HG02678 (cell line): ENCODE measurements at regions not wholly inside any gene's neighbourhood (a gene's known extent, or its start where the extent isn't known, plus 50 kb on each side); places are given as distances from the start of the nearest gene placed in this dataset.
"Not testable (repeated sequence)": the region's sequence is repeated elsewhere in the genome, so short reads cannot be mapped to it uniquely, and the experiment has no call there.

Experiments
- ATAC-seq: cut with Tn5 transposase; IDR thresholded peaks from one replicate; pipeline ENCODE4 v1.9.1; 2021; ENCODE audit warnings: mild to moderate bottlenecking, moderate library complexity; ENCODE audit not compliant: unreplicated experiment

DNA sequence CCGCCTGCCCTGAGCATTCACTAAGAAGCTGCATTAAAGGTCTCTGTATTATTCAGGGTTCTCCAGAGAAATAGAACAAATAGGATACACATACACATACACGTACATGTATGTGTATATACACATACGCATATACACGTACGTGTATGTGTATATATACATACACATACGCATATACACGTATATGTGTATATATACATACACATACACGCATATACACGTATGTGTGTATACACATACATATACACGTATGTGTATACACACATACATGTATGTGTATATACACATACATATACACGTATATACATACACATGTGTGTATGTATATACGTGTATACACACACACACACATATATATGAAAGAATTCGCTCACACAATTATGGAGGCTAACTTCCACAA, 108.9 kb upstream of the BARHL2 start:
- ATAC-seq = no peak

DNA sequence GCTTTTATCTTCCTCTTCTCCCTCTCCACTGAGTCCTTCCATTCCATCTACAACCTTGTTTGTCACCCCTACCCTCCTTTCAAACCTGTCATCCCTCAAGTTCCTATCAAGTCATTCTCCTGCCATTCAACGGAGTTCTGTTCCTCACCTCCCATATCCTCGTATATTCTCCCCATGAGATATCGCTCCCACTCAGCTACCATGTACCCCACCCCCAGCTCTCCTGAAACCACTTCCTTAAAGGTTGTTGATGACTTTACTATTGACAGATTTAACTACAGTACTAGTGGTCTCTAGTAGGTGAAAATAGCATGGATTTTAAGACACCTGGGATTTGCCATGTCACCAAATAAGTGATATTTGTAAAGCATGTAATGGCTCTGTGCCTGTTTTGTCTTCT, 107.4 kb upstream of the BARHL2 start:
- no peak for ATAC-seq

- no peak for ATAC-seq
Measured at GRCh38 chr1:90823686-90824085, 106.6 kb upstream of the BARHL2 start.

DNA sequence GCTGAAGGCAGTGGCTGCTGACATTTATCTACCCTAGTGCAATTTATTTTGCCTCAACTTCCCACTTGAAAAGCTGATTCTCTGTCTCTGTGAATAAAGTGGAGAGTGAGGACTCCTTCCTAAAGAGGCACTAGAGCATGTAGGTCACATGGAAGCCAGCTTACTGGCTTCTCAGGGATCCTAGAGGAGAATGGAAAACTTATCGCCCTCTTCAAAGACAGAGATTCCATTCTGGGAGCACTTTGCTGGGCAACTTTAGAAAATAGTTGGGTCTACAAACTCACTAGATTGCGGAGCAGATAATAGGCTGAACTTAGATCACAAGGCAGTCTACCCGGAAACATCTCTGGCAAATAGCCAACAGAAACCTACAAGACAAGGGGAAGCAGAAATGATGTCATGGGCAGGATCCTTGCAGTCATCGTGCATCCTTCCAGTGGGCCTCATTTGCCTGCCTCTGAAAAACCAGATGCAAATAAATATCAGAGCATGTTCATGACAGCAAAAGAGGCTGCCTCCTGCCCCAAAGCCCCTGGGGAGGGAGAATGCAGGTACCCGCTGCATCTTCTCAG, 104.8 kb upstream of the BARHL2 start:
- ATAC-seq = no peak

DNA sequence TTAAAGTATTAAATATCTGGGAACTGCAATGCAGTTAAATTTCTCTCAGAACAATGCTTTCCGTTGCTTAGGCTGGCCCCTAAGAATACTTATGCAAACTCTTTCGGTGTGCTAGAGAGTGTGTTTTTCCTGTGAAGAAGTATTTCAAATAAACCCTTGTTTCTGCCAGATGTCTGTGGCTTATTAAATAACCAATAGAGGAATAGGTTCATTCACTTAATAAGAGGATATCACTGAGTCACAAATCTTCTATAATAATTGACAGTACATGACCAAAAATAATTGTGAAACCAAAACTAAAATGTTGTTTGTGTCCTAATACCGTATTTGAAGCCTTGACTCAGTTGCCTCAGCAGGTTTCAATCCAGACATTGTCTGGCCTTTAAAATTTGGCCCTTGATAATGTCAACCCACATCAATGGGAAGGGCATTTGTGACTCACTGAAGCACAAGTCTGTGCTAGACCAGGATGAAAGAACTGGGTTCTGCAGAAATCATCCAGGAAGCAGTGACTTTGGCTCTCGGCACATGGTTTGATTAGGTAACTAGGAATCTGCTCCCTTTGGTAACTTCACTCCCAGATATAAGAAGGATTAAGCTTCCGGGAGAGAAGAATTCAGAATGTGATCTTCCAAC, 104.2 kb upstream of the BARHL2 start:
- ATAC-seq = no peak

GRCh38 chr1:90820745-90821144, 103.6 kb upstream of the BARHL2 start:
- ATAC-seq = no peak

- no peak for ATAC-seq
Measured at GRCh38 chr1:90817399-90817798, 100.3 kb upstream of the BARHL2 start.

GRCh38 chr1:90812237-90812636, 95.1 kb upstream of the BARHL2 start:
- ATAC-seq = not testable (repeated sequence)

- ATAC-seq = not testable (repeated sequence)
Measured at GRCh38 chr1:90811444-90811950, 94.4 kb upstream of the BARHL2 start.

DNA sequence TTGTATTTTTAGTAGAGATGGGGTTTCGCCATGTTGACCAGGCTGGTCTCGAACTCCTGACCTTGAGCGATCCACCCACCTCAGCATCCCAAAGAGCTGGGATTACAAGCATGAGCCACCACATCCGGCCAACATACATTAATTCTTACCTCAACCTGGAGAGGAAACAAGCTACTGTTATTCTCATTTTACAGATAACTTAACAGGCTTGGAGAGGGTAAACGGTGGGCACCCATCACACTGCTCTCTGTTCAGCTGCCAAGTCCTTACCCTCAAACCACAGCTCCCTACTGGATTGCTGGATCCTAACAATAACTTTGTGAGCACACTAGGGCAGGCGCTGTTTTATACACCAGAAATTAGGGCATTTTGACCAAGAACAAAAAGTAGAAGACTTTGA, 93.6 kb upstream of the BARHL2 start:
- no peak for ATAC-seq

GRCh38 chr1:90809996-90810395, 92.9 kb upstream of the BARHL2 start:
- no peak for ATAC-seq

DNA sequence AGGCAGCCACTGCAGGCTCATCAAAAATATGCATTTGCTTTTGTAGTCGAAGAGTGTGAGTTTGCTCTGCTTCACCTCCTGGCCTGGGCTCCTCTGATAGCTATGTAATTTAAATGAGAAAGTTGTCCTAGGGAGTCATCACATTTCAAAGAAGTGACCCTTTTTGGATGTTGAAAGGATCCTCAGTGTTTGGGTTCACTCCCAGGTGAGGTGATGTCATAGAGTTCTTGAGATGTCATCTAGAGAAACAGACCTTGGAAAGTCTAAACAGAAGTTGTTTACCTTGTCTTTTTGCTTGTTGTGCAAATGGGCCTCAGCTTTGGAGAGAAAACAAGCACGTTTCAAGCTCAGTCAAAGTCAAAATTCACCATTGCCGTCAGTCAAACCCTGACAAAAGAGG, 92.0 kb upstream of the BARHL2 start:
- no peak for ATAC-seq

DNA sequence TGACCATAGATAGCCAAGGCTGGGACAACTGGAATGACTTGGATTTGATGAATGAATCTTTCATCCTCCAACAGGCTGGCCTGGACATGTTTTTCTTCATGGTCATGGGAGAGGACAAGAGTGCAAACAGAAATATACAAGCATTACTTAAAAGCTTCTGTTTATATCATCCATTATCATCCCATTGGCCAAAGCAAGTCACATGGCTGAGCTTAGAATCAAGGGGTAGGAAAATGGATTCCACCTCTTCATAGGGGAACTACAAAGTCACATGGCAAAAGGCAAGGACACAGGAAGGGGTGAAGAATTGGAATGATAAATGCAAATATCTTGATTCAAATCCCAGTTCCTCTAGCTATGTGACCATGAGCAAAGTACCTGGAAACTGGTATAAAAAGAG, 90.2 kb upstream of the BARHL2 start:
- no peak for ATAC-seq

DNA sequence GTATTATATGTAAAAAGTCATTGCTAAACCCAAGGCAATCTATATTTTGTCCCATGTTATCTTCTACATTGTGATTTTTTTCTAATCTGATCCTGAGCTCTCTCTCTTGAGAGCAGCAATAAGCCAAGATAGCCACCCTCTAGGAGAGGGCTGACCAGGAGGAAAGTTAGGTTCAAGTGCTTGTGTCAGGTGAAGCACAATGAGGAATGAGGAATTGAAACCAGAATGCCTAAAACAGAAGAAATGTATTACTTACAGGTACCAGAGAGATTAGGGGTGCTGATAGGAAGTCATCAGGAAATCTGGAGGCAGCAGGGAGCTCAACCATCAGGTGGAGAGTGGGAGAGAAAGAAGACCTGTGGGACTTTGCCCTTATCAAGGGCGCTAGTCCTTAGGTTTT, 85.5 kb upstream of the BARHL2 start:
- no peak for ATAC-seq

- no peak for ATAC-seq
Measured at GRCh38 chr1:90800012-90800717, 83.1 kb upstream of the BARHL2 start.

DNA sequence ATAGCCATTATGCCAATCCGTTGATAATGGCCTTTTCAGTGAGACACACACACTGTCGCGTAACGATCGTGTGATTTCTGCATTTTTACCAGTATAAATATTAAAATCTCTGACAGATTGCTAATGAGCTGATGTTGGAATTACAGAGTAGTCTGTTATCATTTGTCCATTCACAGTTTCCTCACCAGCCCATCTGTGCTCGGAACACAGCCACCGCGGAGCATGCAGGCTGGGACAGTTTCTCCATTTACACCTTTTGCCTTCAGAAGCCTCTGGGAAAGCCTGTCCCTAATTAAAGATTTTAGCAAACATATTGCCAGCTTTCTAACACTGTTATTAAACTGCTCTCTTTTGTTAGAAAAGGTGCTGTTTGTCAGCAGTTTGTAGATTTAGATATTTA, 82.2 kb upstream of the BARHL2 start:
- ATAC-seq = no peak

GRCh38 chr1:90798883-90799282, 81.8 kb upstream of the BARHL2 start:
- ATAC-seq = no peak

DNA sequence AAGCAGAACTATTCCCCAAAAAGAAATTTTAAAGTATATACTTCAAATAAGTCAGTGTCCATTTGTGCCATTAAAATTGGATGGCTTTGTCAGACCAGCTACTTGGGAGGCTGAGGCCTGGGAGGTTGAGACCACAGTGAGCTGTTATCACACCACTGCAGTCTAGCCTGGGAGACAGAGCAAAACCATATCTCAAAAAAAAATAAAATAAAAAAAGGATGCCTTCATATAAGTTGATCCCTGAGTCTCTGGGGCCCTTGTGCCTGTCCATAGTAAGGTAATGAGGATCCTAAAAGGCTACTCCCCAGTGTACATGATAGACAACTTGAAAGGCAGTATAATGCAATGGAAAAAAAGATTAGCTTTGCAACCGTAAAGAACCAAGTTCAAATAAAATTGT, 81.2 kb upstream of the BARHL2 start:
- ATAC-seq = no peak

DNA sequence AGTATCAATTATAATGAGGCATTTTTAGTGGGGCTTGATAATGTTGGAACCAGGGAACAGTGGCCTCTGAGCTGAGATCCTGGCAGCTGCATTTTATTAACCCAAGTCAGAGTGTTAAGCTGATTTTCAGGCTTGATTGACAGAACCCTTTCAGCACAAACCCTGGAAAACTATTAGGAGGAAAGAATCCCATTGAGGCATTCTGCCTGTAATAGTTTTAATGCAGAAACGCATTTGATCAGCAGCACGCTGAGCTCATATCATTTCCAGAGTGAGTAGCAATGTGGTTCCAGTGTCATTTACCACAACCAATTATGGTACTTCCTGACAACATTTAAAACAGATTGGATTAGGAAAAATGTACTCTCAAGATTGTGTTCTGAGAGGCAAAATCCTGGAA, 78.3 kb upstream of the BARHL2 start:
- ATAC-seq = no peak

DNA sequence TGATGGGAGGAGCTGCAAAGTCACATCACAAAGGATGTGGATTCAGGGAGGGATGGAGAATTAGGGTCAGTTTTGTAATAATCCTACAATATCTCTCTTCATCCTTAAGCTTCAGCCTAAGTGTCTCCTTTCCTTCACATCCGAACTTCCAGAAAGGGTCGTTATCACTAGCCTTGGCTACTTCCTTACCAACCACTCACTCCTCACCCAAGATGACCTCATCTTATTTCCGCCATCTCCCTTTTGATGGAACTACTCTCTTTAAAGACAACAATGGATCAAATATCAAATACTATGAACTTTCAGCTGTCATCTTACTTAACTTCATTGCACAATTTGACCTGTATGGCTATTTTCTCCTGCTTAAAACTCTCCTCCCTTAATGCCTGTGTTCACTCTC, 69.6 kb upstream of the BARHL2 start:
- no peak for ATAC-seq

- no peak for ATAC-seq
Measured at GRCh38 chr1:90784186-90784847, 67.2 kb upstream of the BARHL2 start.

DNA sequence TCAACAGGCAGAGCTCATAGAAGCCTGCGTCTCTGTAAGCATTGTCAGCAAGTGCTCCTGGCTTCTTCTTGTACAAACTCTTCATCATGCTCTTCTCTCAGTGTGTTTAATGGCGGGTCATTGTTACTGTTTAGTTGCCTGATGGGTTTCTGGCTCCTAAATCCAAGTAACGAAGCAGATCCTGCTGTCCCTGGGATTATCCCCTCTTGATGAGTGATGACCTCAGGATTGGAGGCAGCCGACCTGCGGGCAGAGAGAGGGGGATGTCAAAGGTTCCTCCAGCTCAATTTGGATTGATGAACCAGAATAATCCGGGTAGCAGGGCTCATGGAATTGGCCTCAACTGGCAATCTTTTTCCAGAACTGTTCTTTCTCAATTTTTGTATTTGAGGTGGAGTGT, 66.1 kb upstream of the BARHL2 start:
- ATAC-seq = no peak
